ENCODE measurements at regions not wholly inside any gene's neighbourhood (a gene's known extent, or its start where the extent isn't known, plus 50 kb on each side); places are given as distances from the start of the nearest gene placed in this dataset.

DNA sequence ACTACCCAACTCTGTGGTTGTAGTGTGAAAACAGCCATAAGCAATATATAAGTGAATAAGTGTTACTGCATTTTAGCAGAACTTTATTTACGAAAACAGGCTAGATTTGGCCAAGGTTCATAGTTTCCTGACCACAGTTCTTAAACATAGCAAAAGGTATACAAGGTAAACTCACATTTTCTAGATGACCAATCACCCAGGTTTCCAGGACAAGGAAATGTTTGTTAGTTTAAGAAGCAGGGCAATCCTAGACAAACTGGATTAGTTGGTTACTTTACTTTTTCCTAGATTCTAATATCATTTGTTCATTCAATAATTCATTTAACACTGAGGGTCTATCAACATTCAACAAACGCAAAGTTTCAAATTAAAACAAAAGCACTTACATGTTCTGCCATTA lies 201.7 kb downstream of the SPRY2 start:
- no CpG with 5 or more reads among the region's 2 CpGs for WGBS, 2 experiments (ENCODE audit: extremely low coverage in 2 of 2, insufficient read length in 1 of 2)
- intact Hi-C loops (cut with micrococcal nuclease) (no loop called here), dilution Hi-C loops (cut with HindIII; ENCODE audit: low sequenced_read_pairs, unreplicated experiment) (no loop called here), in situ Hi-C loops (cut with MboI; ENCODE audit: low sequenced_read_pairs) (no loop called here)
- H3K36me3 ChIP-seq (ENCODE audit: control insufficient read depth, insufficient read depth, low read length) = no peaks in the 10 kb centered on the region
- no peak for TF ChIP-seq MAFK (IDR thresholded peaks at IDR 0.05; ENCODE audit: low read depth, low read length)
- no peak for TF ChIP-seq RCOR1 (IDR thresholded peaks at IDR 0.05; ENCODE audit: insufficient replicate concordance, low read length)
- no peak for TF ChIP-seq CEBPB (IDR thresholded peaks at IDR 0.05; ENCODE audit: low read depth, low read length)
- no peak for TF ChIP-seq MXI1 (IDR thresholded peaks at IDR 0.05; ENCODE audit: borderline replicate concordance, low read depth, low read length)
- TF ChIP-seq USF2 (IDR thresholded peaks at IDR 0.05; ENCODE audit: low read depth, low read length) = no peak
- TF ChIP-seq RAD21 (IDR thresholded peaks at IDR 0.05; ENCODE audit: low read length) = no peak
- TF ChIP-seq, protein P1, sequence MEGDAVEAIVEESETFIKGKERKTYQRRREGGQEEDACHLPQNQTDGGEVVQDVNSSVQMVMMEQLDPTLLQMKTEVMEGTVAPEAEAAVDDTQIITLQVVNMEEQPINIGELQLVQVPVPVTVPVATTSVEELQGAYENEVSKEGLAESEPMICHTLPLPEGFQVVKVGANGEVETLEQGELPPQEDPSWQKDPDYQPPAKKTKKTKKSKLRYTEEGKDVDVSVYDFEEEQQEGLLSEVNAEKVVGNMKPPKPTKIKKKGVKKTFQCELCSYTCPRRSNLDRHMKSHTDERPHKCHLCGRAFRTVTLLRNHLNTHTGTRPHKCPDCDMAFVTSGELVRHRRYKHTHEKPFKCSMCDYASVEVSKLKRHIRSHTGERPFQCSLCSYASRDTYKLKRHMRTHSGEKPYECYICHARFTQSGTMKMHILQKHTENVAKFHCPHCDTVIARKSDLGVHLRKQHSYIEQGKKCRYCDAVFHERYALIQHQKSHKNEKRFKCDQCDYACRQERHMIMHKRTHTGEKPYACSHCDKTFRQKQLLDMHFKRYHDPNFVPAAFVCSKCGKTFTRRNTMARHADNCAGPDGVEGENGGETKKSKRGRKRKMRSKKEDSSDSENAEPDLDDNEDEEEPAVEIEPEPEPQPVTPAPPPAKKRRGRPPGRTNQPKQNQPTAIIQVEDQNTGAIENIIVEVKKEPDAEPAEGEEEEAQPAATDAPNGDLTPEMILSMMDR (conservative IDR thresholded peaks at IDR 0.05; ENCODE audit: low read depth, low read length) = no peak
- no peak for TF ChIP-seq ELK1 (IDR thresholded peaks at IDR 0.05; ENCODE audit: borderline replicate concordance, low read depth, low read length)
- TF ChIP-seq CHD1 (IDR thresholded peaks at IDR 0.05; ENCODE audit: low read depth, low read length) = no peak
- no peak for TF ChIP-seq RFX5 (IDR thresholded peaks at IDR 0.05; ENCODE audit: low read depth, low read length)
- TF ChIP-seq BHLHE40 (IDR thresholded peaks at IDR 0.05; ENCODE audit: low read depth, low read length) = no peak
- no peak for TF ChIP-seq FOS (IDR thresholded peaks at IDR 0.05; ENCODE audit: low read depth, low read length)
- TF ChIP-seq POLR2A (IDR thresholded peaks at IDR 0.05; ENCODE audit: low read depth, low read length) = no peak
- no peak for TF ChIP-seq MAZ (IDR thresholded peaks at IDR 0.05; ENCODE audit: borderline replicate concordance, low read depth, low read length)
- H3K79me1 ChIP-seq (ENCODE audit: low read depth in 1 of 2, low read length in 2 of 2) = no peaks in the 10 kb centered on the region
- H2BK5ac ChIP-seq (ENCODE audit: low read depth, low read length, poor library complexity, severe bottlenecking) = no peak overlapping the region
- no peak overlapping the region for H3K14ac ChIP-seq (replicated peaks; ENCODE audit: low read depth, low read length)
- no peak overlapping the region for H3K23ac ChIP-seq (ENCODE audit: low read depth, low read length)
- no peaks in the 10 kb centered on the region for H3K9me3 ChIP-seq (ENCODE audit: control insufficient read depth, insufficient read depth, low read length)
- no peak overlapping the region for H2BK20ac ChIP-seq (ENCODE audit: low read depth, low read length)
- H2BK120ac ChIP-seq (ENCODE audit: low read depth, low read length) = no peak overlapping the region
- POLR2A ChIA-PET (ENCODE audit: unreplicated experiment) = no interaction called here
- H3K56ac ChIP-seq (ENCODE audit: extremely low read depth, insufficient read depth, low read length) = no peak overlapping the region
- no TSS peak for BruUV-seq (replicated peaks)
- H3K9ac ChIP-seq (ENCODE audit: low read depth, low read length) = no peak overlapping the region
- no peak overlapping the region for H3K27ac ChIP-seq (ENCODE audit: insufficient read depth, low read length)
- no peak overlapping the region for H3K4ac ChIP-seq (ENCODE audit: low read depth, low read length)
- no peak overlapping the region for H4K8ac ChIP-seq (ENCODE audit: low read depth in 2 of 2, low read length in 2 of 2)
- H2BK15ac ChIP-seq (ENCODE audit: low read depth, low read length) = no peak overlapping the region
- no peak overlapping the region for H3K4me2 ChIP-seq (ENCODE audit: low read depth, low read length)
- H3K18ac ChIP-seq (ENCODE audit: low read depth, low read length) = no peak overlapping the region
- no peaks in the 10 kb centered on the region for H4K20me1 ChIP-seq (ENCODE audit: insufficient read depth, low read length)
- no peak overlapping the region for H2AFZ ChIP-seq (replicated peaks; ENCODE audit: low read length, poor library complexity)
- no peak overlapping the region for H4K5ac ChIP-seq (ENCODE audit: low read depth, low read length)
- ATAC-seq (ENCODE audit: low read depth) = no peak
- no peak for DNase-seq
- no peak overlapping the region for H4K91ac ChIP-seq (ENCODE audit: insufficient read depth, low read depth, low read length)
- no peak overlapping the region for H3K4me3 ChIP-seq (ENCODE audit: insufficient read depth, low read depth, low read length)
- CTCF ChIA-PET = no interaction called here
- H3K4me1 ChIP-seq (ENCODE audit: control insufficient read depth, insufficient read depth, low read length) = peaks cover 3% of the 10 kb centered on the region; the same call in 1 of the 2 replicates
- H2AK9ac ChIP-seq (replicated peaks; ENCODE audit: low read depth, low read length, poor library complexity) = no peak overlapping the region
- no peak overlapping the region for H2AK5ac ChIP-seq (ENCODE audit: low read depth, low read length)
- H3K9me1 ChIP-seq (ENCODE audit: insufficient read depth, low read length) = peaks cover 3% of the 10 kb centered on the region; the same call in 1 of the 2 replicates
- H3K27me3 ChIP-seq (ENCODE audit: control insufficient read depth, insufficient read depth, low read length) = no peaks in the 10 kb centered on the region

All from IMR-90 (cell line).